ENCODE measurements at regions not wholly inside any gene's neighbourhood (a gene's known extent, or its start where the extent isn't known, plus 50 kb on each side); places are given as distances from the start of the nearest gene placed in this dataset.

DNA sequence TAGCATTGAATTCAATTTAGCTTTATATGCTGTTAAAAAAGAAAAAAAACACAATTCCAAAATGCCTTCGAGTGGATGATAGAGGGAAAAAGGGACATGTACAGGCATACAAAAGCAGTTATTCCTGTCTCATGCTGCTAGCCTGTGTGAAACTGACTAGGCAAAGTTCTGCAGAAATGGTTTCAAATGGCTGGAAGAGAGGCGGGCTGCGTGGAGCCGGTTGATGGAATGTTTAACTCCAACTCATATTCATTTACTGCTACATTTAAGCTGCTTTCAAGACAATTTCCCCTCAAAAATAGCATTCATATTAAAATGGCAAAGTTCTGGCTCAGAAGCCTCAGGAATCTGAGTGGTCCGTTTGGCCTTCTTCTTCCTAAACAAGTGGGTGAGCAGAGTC, 143.8 kb upstream of the PPARGC1A start:
- no peak for DNase-seq

GRCh38 chr4:24032371-24032989, 142.6 kb upstream of the PPARGC1A start:
- DNase-seq: no peak

- DNase-seq: no peak
Measured at GRCh38 chr4:24026596-24026995, 136.7 kb upstream of the PPARGC1A start.

- DNase-seq: no peak
Measured at GRCh38 chr4:24024605-24025004, 134.8 kb upstream of the PPARGC1A start.

DNA sequence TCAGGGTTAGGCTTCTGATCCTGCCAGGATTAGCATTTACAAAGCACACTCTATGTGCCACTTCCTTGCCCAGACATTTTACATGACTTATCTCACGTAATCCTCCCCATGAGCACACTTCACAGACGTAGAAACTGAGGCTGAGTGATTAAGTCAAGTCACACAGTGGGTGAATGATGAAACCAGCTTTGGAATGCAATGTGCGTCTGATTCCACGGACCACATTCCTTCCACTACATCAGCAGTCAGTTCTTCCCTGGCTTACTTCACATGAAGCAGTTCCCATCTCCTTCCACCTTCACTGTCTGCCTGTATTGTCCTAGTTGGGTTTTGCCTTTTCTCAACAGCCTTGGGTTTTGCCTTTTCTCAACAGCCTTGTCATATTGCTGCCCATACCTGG, 134.3 kb upstream of the PPARGC1A start:
- no peak for DNase-seq

GRCh38 chr4:24015782-24016181, 125.9 kb upstream of the PPARGC1A start:
- DNase-seq: no peak

GRCh38 chr4:24013668-24014422, 124.0 kb upstream of the PPARGC1A start:
- DNase-seq: no peak

GRCh38 chr4:24010994-24011393, 121.1 kb upstream of the PPARGC1A start:
- no peak for DNase-seq

GRCh38 chr4:24010573-24010972, 120.7 kb upstream of the PPARGC1A start:
- DNase-seq: no peak

- no peak for DNase-seq
Measured at GRCh38 chr4:24007860-24008261, 118.0 kb upstream of the PPARGC1A start.

DNA sequence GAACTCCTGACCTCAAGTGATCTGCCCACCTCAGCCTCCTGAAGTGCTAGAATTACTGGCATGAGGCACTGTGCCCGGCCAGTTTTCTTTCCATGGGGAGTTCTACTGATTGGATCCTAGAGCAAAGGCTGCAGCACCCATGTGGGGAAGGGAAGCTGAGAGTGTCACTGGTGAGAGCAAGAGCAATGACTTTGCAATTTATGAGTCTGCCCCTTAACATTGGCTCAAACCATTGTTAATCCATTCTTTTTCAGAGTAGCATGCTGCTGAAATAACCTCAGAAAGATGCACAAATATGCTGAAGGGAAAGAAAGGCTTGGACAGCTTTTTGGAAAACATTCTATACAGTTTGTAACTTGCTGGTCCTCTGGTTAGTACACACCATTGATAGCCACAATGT, 116.4 kb upstream of the PPARGC1A start:
- DNase-seq: no peak

GRCh38 chr4:24003926-24004325, 114.1 kb upstream of the PPARGC1A start:
- no peak for DNase-seq

- no peak for DNase-seq
Measured at GRCh38 chr4:24003496-24003895, 113.6 kb upstream of the PPARGC1A start.

GRCh38 chr4:24002330-24002966, 112.6 kb upstream of the PPARGC1A start:
- DNase-seq: no peak

DNA sequence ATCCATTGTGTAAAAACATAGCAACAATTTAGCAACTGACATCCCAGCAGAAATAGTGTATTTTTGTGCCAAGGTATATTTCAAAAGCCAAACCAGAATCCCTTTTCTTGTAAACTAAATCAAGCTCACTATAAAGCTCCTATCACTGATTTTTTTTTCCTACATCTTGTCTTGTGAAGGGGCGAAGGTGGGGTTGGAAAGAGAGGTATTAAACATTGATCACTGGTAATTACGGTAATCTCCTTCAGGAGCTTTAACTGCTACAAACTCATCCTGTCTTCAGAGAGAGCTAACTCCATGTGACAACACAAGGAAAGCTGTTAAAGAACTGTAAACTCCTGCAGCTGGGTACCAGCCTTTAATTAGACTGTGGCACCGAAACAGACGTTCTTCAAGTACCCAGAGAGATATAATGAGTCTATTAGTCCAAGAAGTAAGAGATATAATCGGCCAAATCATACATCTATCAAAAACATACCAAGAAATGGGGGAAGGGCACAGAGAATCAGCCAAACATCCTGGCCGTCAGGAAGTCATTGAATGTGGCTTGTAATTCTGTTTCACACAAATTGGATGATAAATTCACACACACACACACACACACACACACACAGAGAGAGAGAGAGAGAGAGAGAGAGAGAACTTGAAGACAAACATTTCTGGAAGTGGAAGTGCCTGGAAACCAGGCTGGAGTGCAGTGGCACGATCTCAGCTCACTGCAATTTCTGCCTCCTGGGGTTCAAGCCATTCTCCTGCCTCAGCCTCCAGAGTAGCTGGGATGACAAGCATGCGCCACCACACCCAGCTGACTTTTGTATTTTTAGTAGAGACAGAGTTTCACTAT, 111.9 kb upstream of the PPARGC1A start:
- no peak for DNase-seq

DNA sequence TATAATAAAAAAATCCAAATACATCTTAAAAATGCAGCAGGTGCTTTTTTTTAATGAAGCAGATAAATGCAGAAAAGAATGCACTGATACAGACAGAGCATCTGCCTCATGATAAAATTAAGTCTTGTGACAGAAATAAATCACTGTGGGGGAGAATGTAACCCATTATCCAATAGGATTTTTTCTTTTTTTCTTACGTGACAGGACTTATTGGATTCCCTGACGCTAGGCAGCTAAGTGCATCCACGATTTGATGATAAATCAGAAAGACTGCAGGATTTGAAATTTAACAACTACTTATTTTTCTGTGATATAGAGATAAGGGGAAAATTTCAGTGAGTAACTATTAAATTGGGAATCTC, 110.6 kb upstream of the PPARGC1A start:
- no peak for DNase-seq

DNA sequence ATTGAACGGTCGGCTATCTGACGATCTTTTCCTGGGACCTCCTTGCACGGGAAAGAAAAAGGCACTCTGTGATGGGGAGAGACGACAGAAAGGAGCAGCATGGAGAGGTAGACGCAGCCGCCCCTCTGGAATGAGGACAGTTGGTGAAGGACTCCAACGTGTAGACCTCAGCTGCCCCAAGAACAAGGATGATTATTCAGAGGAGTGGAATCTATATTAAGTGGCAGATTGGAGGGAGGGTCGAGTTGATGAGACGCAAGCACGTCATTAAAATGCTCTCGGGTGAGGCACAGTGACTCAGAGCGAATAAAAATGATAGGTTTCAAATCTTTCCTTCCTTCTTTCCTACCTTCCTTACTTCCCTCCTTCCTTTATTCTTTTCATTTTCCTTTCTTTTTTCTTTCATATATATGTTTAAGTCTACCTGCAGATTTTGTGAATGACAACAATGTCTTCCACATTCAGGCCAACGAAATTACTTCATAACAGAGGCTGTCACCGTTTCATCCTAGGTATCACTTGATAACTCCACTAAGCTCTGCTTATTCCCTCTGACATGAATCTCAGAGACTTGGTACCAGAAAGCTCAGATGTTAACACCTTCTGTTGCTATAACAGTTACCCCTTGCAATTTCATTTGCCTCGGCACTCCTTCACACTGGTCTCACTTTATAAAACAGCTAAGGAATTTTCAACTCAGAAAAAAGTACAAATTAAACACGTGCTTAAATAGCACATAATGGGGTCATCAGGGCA, 110.0 kb upstream of the PPARGC1A start:
- no peak for DNase-seq

DNA sequence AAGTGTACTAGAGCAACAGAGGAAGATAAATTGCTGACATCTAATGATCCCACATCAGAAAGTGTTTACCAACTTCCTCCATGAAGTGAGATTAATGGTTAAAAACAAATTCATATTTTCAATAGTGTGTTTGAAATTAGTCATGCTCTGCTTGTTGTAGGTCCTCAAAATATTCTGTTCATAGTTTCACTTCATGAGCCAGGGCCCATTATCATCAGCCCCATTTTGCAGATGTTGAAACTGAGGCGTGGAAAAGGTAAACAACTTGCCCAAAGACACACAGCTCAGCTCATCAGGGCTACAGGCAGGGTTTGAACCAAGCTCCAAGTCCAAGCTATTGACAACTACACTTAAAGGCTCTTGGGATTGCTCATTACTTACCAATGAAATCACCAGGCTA, 103.5 kb upstream of the PPARGC1A start:
- no peak for DNase-seq

- no peak for DNase-seq
Measured at GRCh38 chr4:23991444-23991843, 101.6 kb upstream of the PPARGC1A start.

- no peak for DNase-seq
Measured at GRCh38 chr4:23986270-23986669, 96.4 kb upstream of the PPARGC1A start.

DNA sequence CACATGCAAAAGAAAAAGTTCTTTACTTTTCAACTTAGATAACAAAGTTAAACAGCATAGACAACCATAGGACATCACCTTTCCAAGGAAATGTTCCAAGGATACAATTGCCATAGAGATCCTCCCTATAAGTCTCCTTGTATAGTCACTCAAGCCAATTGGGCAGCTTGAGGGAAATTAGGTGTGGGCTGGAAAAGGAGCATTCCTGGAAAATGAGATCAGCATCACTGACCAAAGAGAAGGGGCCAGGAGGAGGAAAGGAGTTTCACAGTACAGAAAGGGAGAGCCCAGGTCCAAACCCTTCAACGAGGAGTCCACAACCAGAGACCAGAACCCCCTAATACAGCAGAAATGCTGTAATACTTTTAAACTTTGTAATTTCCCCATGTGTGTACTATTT, 91.5 kb upstream of the PPARGC1A start:
- no peak for DNase-seq

DNA sequence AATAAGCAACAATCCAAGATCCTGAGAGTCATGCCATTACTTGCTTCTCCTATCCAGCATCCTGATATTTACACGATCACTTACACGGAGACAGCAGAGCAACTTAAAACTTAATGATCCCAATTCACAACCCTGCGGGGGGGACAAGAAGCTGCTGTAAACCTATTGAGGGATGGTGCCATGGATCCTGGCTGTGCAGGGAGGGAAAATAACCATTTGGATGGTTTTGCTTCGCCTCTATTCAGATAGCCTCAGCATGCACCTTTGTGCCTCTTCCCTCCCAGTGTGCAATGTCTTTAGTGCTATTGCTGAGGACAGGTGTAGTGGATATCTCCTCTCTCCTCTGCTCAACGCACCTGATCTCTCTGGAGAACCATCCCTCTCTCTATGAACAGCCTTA, 89.7 kb upstream of the PPARGC1A start:
- DNase-seq: no peak

DNA sequence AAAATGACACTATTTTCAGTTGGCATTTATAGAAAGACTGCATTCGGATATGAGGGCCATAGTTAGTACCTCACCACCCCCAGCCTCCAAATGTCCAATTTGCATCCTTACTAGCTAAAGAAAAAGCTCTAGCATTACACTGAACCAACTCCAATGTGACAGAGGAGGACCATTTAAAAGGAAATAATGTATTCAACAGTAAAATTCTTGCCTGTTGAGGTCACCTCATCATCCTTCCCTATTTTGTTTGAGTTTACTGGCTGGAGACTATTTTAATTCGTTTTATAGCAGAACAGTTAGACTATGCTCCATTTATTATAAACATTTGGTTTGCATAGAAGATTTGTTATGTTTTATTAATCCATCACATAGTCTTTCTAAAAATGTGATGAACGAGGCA, 88.2 kb upstream of the PPARGC1A start:
- DNase-seq: no peak

All from NCI-H510A treated with DMSO at 0.1 percent for 48 hours (cell line).